ES-I3 (cell line): ENCODE measurements at regions not wholly inside any gene's neighbourhood (a gene's known extent, or its start where the extent isn't known, plus 50 kb on each side); places are given as distances from the start of the nearest gene placed in this dataset.
"Not testable (repeated sequence)": the region's sequence is repeated elsewhere in the genome, so short reads cannot be mapped to it uniquely, and the experiment has no call there.

Source experiments
- H3K36me3 ChIP-seq: 2 replicates; pipeline ENCODE4 v1.6.1; 2013; ENCODE audit warnings: mild to moderate bottlenecking, low read length, control low read depth, moderate library complexity; ENCODE audit not compliant: insufficient read depth
- H3K4me1 ChIP-seq: 2 replicates; pipeline ENCODE4 v1.6.1; 2013; ENCODE audit warnings: mild to moderate bottlenecking, control low read depth, low read length; ENCODE audit not compliant: insufficient read depth
- H3K9ac ChIP-seq: 2 replicates; pipeline ENCODE4 v1.6.1; 2013; ENCODE audit warnings: low read depth, mild to moderate bottlenecking, low read length, moderate library complexity
- H3K9me3 ChIP-seq: 2 replicates; pipeline ENCODE4 v1.6.1; 2013; ENCODE audit warnings: mild to moderate bottlenecking, low read length, moderate library complexity; ENCODE audit not compliant: control insufficient read depth, insufficient read depth

DNA sequence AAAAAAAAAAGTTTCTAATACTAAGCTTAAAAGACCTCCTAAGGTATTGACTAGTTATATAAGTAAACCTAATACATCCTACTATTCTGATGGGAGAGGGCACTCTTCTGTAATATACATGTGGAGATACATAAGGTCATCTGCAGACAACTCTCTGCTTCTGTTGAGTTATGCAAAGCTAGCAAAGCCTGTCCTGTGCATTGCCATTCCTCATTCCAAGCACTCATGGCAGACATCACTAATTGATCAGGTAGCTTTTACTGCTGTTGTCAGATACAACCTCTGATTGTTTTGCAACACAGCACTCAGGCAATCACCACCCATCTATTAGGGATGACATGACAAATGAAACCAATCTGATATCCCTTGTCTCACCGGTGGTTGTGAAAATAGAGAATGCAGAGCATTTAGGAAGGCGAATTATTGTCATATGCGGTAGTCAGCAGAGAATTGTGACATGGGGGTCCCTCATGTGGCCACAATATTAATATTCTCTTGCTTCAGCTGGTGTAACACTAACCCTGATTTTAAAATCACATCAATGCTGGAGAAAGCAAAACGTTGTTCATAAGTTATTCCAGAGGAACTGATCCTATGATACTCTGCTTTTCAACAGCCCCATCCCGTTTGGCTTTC lies 416.5 kb upstream of the GYPC start:
- H3K4me1 ChIP-seq, result no peaks in the 10 kb centered on the region
- no peak overlapping the region for H3K9ac ChIP-seq
- no peaks in the 10 kb centered on the region for H3K36me3 ChIP-seq
- no peaks in the 10 kb centered on the region for H3K9me3 ChIP-seq

DNA sequence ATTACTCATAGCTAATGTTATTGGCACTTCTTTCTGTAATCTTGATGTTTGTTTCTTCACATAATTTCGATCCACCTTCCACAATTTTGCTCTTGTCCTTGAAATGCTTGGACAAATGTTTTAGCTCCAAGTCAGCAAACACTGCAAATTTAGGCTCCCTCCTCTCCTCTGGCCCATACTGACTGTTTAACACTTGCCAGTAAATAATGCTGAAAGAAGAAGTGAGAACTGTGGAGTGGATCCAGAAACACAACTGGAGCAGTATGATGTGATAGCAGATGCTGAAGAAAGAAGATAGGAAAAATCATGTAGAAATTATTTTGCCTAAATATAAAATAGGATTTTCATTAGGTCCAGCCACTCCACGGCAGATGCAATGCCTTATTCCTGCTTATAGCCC lies 415.0 kb upstream of the GYPC start:
- H3K4me1 ChIP-seq, result no peaks in the 10 kb centered on the region
- H3K9ac ChIP-seq, result no peak overlapping the region
- H3K9me3 ChIP-seq, result no peaks in the 10 kb centered on the region
- no peaks in the 10 kb centered on the region for H3K36me3 ChIP-seq

DNA sequence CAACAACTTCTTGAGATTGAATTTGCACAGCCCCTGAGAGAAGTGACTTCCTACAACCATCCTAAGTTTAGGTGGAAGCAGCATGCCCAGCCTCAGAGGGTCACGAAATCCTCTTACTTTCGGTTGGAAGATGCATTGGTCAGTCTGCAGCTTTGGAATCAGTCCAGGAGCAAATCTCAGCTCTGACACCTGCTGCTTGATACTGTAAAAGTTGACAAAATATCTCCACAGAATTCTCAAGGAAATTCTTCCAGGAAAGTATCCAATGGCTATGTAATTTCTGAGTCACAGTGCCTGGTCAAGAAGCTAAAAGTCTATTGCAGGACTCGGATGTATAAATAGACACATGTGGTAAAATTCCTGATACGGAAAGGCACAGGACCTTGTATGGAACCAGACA lies 414.5 kb upstream of the GYPC start:
- Histone ChIP-seq H3K36me3 (no peaks in the 10 kb centered on the region), H3K9ac (no peak overlapping the region), H3K4me1 (no peaks in the 10 kb centered on the region)

DNA sequence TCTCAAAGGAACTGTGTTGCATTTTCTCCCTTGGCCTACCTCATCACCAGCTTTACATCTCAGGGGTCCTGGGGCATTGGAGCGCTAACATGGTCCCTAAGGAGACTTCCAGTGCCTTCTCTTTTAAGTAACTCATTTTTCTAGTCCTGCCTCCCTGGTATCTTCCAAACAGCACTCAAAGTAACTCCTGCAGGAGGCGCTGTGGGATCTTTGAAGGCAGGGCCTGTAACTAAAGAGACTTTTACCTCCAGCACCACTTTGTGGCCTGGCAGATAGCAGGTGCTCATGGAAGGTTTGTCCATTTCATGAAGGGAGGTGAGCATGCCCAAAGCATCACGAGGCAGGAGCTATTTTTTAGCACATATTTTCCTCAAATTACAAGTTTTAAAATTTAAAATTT lies 411.0 kb upstream of the GYPC start:
- Histone ChIP-seq H3K36me3 (no peaks in the 10 kb centered on the region), H3K9ac (no peak overlapping the region), H3K9me3 (no peaks in the 10 kb centered on the region), H3K4me1 (no peaks in the 10 kb centered on the region)

More for the DNA sequence above, 414.5 kb upstream of the GYPC start:
- no peaks in the 10 kb centered on the region for H3K9me3 ChIP-seq

DNA sequence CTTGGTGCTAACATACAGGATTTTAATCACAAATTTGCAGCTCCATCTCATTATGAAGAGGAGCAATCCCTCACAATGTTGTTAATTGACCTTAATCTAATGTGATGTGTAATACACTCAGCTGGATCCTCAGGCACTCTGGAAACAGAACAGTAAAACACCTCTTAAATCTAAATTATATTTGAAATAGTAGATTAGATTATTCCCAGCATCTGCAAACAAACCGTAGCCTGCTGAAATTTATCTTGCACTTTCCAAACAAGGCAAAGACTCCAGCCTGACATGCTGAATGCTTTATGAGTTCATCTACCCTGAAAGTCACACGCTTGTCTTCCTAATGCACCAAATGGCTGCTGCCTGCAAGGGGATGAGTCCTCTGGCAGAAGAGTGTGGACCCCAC lies 402.3 kb upstream of the GYPC start:
- H3K9ac ChIP-seq, result no peak overlapping the region
- H3K36me3 ChIP-seq, result no peaks in the 10 kb centered on the region
- H3K9me3 ChIP-seq, result no peaks in the 10 kb centered on the region
- no peaks in the 10 kb centered on the region for H3K4me1 ChIP-seq

DNA sequence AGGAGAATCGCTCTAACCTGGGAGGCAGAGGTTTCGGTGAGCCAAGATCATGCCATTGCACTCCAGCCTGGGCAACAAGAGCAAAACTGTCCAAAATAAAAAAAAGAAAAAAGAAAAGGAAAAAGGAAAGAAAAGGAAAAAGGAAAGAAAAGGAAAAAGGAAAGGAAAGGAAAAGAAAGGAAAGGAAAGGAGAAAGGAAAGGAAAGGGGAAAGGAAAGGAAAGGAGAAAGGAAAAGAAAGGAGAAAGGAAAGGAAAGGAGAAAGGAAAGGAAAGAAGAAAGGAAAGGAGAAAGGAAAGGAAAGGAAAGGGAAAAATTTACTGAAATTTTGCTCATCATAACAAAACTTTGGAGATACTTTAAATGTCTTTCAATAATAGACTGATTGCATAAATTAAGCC lies 391.3 kb upstream of the GYPC start:
- H3K9ac ChIP-seq, result no peak overlapping the region

DNA sequence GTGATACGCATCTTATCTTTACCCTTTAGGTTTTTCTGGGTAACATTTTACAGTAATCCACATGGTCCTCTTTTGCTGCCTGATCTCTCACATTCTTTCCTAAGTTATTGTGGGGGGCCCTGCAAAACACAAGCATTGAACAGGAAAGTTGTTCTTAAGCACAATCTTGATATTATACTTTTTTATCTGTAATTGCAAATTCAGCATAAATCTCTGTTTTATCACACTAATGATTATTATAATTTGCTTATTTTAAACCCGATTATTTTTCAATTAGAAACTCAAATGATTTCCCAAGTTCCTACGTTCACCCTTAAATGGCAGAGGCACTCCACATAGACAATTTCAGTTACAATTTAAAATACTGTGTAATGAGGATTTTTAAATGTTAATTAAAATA lies 386.0 kb upstream of the GYPC start:
- Histone ChIP-seq H3K4me1 (no peaks in the 10 kb centered on the region), H3K36me3 (no peaks in the 10 kb centered on the region), H3K9ac (no peak overlapping the region), H3K9me3 (no peaks in the 10 kb centered on the region)

More for the DNA sequence above, 391.3 kb upstream of the GYPC start:
- Histone ChIP-seq H3K9me3 (no peaks in the 10 kb centered on the region), H3K4me1 (no peaks in the 10 kb centered on the region), H3K36me3 (no peaks in the 10 kb centered on the region)

DNA sequence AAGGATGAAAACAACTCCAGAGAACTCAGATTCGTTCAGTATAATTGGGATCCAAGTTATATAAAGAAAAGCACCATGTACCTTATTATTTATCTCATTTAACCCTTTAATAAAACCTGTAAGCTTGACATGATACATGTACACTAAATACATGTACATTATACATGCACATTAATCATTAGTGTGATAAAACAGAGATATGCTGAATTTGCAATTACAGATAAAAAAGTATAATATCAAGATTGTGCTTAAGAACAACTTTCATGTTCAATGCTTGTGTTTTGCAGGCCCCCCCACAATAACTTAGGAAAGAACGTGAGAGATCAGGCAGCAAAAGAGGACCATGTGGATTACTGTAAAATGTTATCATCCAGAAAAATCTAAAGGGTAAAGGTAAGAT lies 385.4 kb upstream of the GYPC start:
- H3K9ac ChIP-seq, result no peak overlapping the region
- H3K9me3 ChIP-seq, result no peaks in the 10 kb centered on the region
- H3K4me1 ChIP-seq, result no peaks in the 10 kb centered on the region
- no peaks in the 10 kb centered on the region for H3K36me3 ChIP-seq

DNA sequence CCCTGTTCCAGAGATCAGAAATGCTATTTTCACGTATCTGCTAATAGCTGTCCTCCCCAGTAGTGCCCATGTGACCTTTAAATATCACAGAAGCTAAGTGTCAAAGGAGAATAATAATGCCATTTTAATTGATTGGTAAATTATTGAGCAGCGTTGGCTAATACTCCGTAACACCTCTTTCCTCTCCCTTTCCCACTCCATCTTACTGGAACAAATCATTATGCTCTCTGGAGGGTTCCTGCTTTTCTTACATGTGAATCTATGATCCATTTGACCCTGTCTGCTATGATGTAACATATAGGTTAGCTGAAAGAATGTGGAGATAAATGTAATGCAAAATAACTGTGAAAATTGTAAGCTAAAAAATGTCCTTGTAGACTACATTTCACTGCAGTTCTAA lies 383.6 kb upstream of the GYPC start:
- Histone ChIP-seq H3K9me3 (no peaks in the 10 kb centered on the region), H3K36me3 (no peaks in the 10 kb centered on the region), H3K9ac (no peak overlapping the region), H3K4me1 (no peaks in the 10 kb centered on the region)

DNA sequence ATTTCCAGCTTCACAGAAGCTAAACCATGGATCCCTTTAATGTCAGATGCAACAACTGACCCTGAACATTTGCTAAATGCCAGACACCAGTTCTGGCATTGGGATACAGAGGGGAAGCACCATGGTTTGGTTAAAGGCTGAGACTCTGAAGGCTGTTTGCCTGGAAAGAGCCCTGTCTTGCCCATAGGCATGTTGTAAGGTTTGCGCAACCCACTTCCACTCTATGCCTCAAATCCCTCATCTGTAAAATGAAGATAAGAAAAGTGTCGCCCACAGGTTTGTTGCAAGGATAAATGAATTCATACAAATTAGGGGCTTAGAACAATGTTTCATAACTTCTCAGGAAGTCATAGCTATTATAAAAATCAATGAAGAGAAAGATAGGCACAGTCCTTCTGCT lies 380.9 kb upstream of the GYPC start:
- Histone ChIP-seq H3K9me3 (no peaks in the 10 kb centered on the region), H3K9ac (no peak overlapping the region), H3K4me1 (no peaks in the 10 kb centered on the region), H3K36me3 (no peaks in the 10 kb centered on the region)

DNA sequence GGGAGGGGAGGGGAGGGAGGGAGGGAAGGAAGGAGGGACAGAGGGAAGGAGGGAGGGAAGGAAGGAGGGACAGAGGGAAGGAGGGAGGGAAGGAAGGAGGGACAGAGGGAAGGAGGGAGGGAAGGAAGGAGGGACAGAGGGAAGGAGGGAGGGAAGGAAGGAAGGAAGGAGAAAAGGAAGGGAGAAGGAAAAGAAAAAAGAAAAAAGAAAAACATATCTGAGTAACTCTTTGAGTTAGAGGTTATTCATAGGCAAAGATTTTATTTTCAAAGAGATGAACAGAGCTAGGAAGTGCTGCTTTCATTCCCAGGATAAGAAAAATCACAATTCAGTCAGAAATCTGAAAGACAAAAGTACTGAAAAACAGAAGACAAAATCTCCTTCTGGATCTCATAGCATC lies 379.7 kb upstream of the GYPC start:
- H3K9me3 ChIP-seq, H3K36me3 ChIP-seq, H3K9ac ChIP-seq, H3K4me1 ChIP-seq: not testable (repeated sequence)

DNA sequence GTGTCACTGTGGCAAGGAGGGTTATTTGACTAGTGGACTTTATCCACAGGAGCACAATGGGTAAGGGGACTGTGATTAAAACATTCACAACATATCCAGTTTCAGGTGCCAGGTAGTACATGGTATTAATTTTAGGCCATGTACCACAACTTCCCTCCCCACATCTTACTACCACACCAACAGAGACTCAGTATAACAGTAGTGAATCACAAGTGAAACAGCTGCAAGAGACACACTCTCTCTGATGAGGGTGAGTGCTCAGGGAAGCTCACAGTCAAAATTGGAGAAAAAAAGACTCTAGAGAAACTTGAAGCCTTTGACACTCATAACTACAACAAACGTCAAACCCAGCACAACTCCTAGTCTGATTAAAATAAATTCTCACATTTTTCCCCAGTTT lies 367.6 kb upstream of the GYPC start:
- Histone ChIP-seq H3K4me1 (no peaks in the 10 kb centered on the region), H3K36me3 (no peaks in the 10 kb centered on the region), H3K9ac (no peak overlapping the region), H3K9me3 (no peaks in the 10 kb centered on the region)

DNA sequence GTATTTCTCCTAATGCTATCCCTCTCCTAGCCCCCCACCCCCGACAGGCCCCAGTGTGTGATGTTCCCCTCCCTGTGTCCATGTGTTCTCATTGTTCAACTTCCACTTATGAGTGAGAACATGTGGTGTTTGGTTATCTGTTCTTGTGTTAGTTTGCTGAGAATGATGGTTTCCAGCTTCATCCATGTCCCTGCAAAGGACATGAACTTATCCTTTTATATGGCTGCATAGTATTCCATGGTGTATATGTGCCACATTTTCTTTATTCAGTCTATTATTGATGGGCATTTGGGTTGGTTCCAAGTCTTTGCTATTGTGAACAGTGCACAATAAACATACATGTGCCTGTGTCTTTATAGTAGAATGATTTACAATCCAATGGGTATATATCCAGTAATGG lies 362.0 kb upstream of the GYPC start:
- H3K4me1 ChIP-seq, H3K9ac ChIP-seq: not testable (repeated sequence)

DNA sequence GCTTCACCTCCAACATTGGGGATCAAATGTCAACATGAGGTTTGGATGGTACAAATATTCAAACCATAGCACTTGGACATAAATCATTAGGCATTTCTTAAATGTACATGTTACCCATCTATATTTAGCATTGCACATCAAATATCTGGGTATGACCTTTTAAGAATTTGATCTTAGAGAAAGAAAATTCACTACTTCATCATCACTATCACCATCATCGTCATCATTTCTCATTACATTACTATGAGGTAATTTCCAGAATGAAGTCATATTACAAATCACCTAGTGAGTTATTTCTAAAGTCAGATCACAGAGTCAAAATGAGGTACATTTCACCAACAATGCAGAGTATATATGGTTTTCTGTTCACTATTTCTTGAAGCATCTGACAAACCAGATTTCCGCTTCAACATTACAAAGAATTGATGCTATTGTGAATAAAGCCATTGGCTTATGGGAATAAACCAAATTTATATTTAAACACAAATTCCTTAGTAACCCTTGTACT lies 356.4 kb upstream of the GYPC start:
- Histone ChIP-seq H3K9ac (no peak overlapping the region), H3K9me3 (no peaks in the 10 kb centered on the region; the same call in 1 of the 2 replicates), H3K36me3 (no peaks in the 10 kb centered on the region), H3K4me1 (peaks cover 5% of the 10 kb centered on the region; the same call in 1 of the 2 replicates)

More for the DNA sequence above, 362.0 kb upstream of the GYPC start:
- not testable (repeated sequence) for H3K9me3 ChIP-seq, H3K36me3 ChIP-seq

DNA sequence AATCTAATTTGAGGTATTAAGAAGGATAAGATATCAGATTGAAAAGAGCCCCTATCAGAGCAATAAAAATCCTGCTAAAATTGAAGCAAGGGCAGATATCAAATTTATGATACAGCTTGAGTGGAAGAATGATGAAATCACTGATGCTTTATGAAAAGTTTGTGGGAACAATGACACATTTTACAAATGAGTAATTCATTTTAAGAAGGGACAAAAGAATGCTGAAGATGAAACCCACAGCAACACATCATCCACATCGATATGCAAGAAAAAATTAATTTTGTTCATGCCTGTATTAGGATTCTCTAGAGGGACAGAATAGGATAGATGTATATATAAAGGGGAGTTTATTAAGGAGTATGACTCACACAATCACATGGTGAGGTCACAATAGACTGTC lies 355.6 kb upstream of the GYPC start:
- H3K9ac ChIP-seq, result no peak overlapping the region

More for the DNA sequence above, 355.6 kb upstream of the GYPC start:
- Histone ChIP-seq H3K4me1 (peaks cover 5% of the 10 kb centered on the region; the same call in 1 of the 2 replicates), H3K9me3 (no peaks in the 10 kb centered on the region; the same call in 1 of the 2 replicates), H3K36me3 (no peaks in the 10 kb centered on the region)
